GM12865 (cell line): ENCODE measurements at regions not wholly inside any gene's neighbourhood (a gene's known extent, or its start where the extent isn't known, plus 50 kb on each side); places are given as distances from the start of the nearest gene placed in this dataset.

Source experiments
- DNase-seq: peaks from one replicate; pipeline ENCODE4 v3.0.0; 2010; ENCODE audit warnings: low read depth
- H3K4me3 ChIP-seq: 2 replicates; pipeline ENCODE4 v1.5.1; 2011; ENCODE audit warnings: mild to moderate bottlenecking, low read depth, low read length, control low read depth
- TF ChIP-seq, protein P1 (sequence below): IDR thresholded peaks from 2 replicates; pipeline ENCODE4 v1.5.1; 2011; ENCODE audit warnings: low read length, control low read depth, low read depth, inconsistent platforms; ENCODE audit not compliant: insufficient read depth; ENCODE audit errors: missing control alignments

DNA sequence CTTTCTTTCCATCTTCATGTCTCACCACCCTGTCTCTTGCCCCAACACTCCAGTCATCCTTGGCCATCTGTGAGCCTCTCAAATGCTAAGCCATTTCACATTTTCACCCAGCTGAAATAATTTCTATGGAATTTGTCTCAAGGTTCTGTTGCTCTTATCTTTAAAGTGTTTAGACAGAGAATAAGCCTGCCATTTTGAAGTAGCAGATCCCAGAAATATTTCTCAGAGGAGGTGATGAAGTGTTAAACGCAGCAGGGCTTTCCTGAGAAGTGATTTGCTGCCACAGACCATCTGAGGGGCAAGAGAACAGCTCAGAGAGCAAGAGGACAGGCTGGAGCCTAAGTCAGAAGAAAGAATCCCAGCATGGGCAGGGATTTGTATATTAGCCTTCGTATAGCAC is 71.6 kb upstream of the CLMN start:
- TF ChIP-seq, protein P1, sequence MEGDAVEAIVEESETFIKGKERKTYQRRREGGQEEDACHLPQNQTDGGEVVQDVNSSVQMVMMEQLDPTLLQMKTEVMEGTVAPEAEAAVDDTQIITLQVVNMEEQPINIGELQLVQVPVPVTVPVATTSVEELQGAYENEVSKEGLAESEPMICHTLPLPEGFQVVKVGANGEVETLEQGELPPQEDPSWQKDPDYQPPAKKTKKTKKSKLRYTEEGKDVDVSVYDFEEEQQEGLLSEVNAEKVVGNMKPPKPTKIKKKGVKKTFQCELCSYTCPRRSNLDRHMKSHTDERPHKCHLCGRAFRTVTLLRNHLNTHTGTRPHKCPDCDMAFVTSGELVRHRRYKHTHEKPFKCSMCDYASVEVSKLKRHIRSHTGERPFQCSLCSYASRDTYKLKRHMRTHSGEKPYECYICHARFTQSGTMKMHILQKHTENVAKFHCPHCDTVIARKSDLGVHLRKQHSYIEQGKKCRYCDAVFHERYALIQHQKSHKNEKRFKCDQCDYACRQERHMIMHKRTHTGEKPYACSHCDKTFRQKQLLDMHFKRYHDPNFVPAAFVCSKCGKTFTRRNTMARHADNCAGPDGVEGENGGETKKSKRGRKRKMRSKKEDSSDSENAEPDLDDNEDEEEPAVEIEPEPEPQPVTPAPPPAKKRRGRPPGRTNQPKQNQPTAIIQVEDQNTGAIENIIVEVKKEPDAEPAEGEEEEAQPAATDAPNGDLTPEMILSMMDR, result no peak
- no peak overlapping the region for H3K4me3 ChIP-seq
- DNase-seq, result no peak

- DNase-seq, result no peak
- H3K4me3 ChIP-seq, result no peak overlapping the region
- TF ChIP-seq, protein P1, result no peak
These were observed 69.8 kb upstream of the CLMN start for GRCh38 chr14:95389471-95390011.

DNA sequence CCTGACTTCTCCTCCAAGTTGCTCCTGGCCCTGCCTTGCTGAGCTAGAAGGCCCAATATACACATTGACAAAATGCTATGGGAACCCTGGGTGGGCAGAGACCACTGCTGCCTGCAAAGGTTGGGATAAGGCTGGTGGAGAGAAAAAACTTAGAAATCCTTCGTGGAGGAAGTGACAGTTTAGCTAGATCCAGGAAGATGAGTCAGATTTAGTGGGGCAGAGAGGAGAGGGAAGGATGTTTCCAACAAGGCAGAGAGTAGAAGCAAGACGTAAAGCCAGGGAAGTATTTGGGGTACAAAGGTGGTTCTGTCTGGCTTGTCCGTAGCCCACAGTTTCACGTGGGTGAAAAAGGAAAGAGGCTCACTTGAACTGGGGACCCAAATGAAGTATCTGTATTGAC is 69.0 kb upstream of the CLMN start:
- DNase-seq, result no peak
- TF ChIP-seq, protein P1, result no peak
- no peak overlapping the region for H3K4me3 ChIP-seq

DNA sequence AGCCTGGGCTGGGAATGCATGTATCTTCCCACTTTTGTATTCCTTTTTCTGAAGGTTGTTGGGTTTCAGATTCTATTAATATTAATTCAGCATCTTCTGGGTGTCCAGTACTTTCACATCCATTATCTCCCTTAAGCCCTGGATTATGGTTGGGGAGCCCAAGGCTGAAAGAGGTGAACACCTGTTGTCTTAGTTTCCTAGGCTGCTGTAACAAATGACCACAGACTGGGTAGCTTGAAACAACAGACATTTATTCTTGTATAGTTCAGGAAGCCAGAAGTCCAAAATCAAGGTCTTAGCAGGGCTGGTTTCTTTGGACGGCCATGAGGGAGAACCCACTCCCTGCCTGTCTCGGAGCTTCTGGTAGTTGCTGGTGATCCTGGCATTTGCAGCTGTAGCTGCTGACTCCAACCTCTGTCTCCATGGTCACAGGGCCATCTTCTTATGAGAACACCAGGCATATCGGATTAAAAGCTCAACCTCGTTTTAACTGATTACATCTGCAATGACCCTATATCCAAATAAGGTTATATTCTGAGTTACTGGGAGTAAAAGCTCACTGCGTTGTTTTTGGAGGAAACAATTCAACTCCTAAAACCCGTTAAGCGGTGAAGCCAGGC is 68.2 kb upstream of the CLMN start:
- DNase-seq, result no peak
- H3K4me3 ChIP-seq, result no peak overlapping the region
- TF ChIP-seq, protein P1, result no peak

DNA sequence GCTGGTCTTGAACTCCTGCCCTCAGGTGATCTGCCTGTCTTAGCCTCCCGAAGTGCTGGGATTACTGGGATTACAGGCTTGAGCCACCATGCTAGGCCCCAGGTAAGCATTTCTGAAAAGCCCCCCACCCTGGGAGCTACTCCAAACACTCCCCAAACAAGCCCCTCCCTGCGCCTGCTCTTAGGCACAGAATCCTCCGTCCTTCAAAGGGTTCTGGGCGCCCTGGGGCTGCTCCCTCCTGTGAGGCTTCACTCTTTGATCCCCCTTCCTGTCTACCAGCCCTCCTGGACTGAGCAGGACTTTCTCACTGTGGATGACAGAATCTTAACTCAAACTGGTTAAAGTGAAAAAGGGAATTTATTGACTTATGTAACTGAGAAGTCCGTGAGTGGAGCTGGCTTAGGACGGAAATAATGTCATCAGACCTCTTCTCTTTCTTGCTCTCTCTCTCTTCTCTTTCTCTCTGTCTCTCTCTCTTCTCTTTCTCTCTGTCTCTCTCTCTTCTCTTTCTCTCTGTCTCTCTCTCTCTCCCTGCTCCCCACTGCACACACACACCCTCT is 66.9 kb upstream of the CLMN start:
- no peak for DNase-seq
- no peak overlapping the region for H3K4me3 ChIP-seq
- TF ChIP-seq, protein P1, result no peak

DNA sequence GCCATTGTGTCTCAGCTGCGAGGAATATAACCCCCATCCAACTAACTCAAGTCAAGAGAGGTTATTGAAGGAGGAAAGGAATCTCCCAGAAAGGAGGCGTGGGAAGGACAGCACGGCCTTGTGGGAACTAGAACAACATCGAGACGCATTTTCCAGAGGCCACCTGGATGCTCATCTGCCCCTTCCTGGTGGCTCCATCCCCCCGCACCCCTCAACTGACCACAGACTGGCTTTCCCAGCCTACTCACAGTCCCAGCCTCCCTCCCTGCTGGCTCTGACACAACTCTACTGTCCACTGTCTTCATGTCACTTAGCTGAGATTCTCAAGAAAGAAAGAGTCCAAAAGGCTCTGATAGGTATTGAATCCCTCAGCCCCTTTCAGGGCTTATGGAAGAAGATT is 66.0 kb upstream of the CLMN start:
- DNase-seq, result no peak
- TF ChIP-seq, protein P1, result no peak
- H3K4me3 ChIP-seq, result no peak overlapping the region

DNA sequence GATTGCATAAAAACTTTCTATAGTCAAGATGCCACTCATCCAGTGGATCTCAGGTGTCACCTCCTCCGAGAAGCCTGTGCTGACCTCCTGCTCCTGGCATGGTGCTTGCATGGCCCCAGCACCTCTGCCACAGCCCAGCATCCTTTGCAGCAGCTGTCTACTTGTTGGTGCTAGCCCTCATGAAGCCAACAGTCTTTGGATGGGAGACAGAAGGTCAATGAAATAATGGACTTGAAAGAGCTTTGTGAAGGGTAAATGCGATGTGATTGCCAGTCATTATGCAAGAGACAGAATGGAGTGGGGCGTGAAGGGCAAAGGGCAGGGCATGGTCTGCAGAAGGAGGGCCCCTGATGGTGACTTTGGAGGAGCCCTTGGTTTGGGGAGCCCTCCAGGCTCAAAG is 63.0 kb upstream of the CLMN start:
- no peak overlapping the region for H3K4me3 ChIP-seq
- no peak for DNase-seq
- TF ChIP-seq, protein P1, result no peak
